ENCODE measurements at regions not wholly inside any gene's neighbourhood (a gene's known extent, or its start where the extent isn't known, plus 50 kb on each side); places are given as distances from the start of the nearest gene placed in this dataset.

- intact Hi-C loops (cut with DNase I), result no loop called here
- FAIRE-seq (no peak), DNase-seq (no peak), ATAC-seq (no peak)
- 67 to 78% methylated on average over 11 to 12 of the region's 12 CpGs for WGBS, 2 donors
- Histone ChIP-seq H3K9me3 (no peaks in the 10 kb centered on the region), H3K27ac (no peak overlapping the region), H3K4me3 (no peak overlapping the region), H3K27me3 (peaks cover 0 to 3% (median 0%) of the 10 kb centered on the region in 4 donors), H3K4me1 (no peaks in the 10 kb centered on the region), H3K36me3 (no peaks in the 10 kb centered on the region)
- TF ChIP-seq CTCF (IDR thresholded peaks at IDR 0.05), result no peak
Measured at GRCh38 chr6:168145747-168146596, 67.0 kb upstream of the FRMD1 start.

GRCh38 chr6:168139121-168139520, 60.1 kb upstream of the FRMD1 start:
- no peak for FAIRE-seq
- H3K4me1 ChIP-seq, result no peaks in the 10 kb centered on the region
- no peak for TF ChIP-seq CTCF (IDR thresholded peaks at IDR 0.05)
- no peak for ATAC-seq
- WGBS, 2 donors, result 67 to 86% methylated on average over 4 of the region's 4 CpGs
- H3K9me3 ChIP-seq, result no peaks in the 10 kb centered on the region
- no peak for DNase-seq
- no peaks in the 10 kb centered on the region for H3K36me3 ChIP-seq
- no peak overlapping the region for H3K4me3 ChIP-seq
- no peak overlapping the region for H3K27ac ChIP-seq
- no peaks in the 10 kb centered on the region for H3K27me3 ChIP-seq
- intact Hi-C loops (cut with DNase I), result no loop called here

- Histone ChIP-seq H3K27ac (no peak overlapping the region), H3K9me3 (no peaks in the 10 kb centered on the region), H3K27me3 (no peaks in the 10 kb centered on the region), H3K4me1 (no peaks in the 10 kb centered on the region), H3K4me3 (no peak overlapping the region), H3K36me3 (no peaks in the 10 kb centered on the region)
- 89 to 91% methylated on average over 6 of the region's 6 CpGs for WGBS, 2 donors
- FAIRE-seq (no peak), DNase-seq (no peak), ATAC-seq (no peak)
- intact Hi-C loops (cut with DNase I), result no loop called here
- TF ChIP-seq CTCF (IDR thresholded peaks at IDR 0.05), result no peak
Measured at GRCh38 chr6:168138436-168138835, 59.4 kb upstream of the FRMD1 start.

- FAIRE-seq, result no peak
- no peaks in the 10 kb centered on the region for H3K27me3 ChIP-seq
- H3K4me3 ChIP-seq, result no peak overlapping the region
- no peak for DNase-seq
- intact Hi-C loops (cut with DNase I), result no loop called here
- no peak overlapping the region for H3K27ac ChIP-seq
- H3K36me3 ChIP-seq, result no peaks in the 10 kb centered on the region
- H3K9me3 ChIP-seq, result no peaks in the 10 kb centered on the region
- TF ChIP-seq CTCF (IDR thresholded peaks at IDR 0.05), result no peak
- WGBS, 2 donors, result 93 to 95% methylated on average over 9 of the region's 9 CpGs
- no peak for ATAC-seq
- H3K4me1 ChIP-seq, result no peaks in the 10 kb centered on the region
Measured at GRCh38 chr6:168137024-168137423, 58.0 kb upstream of the FRMD1 start.

GRCh38 chr6:168136622-168137021, 57.6 kb upstream of the FRMD1 start:
- Histone ChIP-seq H3K4me1 (no peaks in the 10 kb centered on the region), H3K27me3 (no peaks in the 10 kb centered on the region), H3K4me3 (no peak overlapping the region), H3K9me3 (no peaks in the 10 kb centered on the region), H3K36me3 (no peaks in the 10 kb centered on the region), H3K27ac (no peak overlapping the region)
- TF ChIP-seq CTCF (IDR thresholded peaks at IDR 0.05), result no peak
- intact Hi-C loops (cut with DNase I), result no loop called here
- FAIRE-seq (no peak), ATAC-seq (no peak), DNase-seq (no peak)
- 84 to 92% methylated on average over 4 to 5 of the region's 5 CpGs for WGBS, 2 donors
